Adipose tissue (tissue), 3 donors: ENCODE measurements at regions not wholly inside any gene's neighbourhood (a gene's known extent, or its start where the extent isn't known, plus 50 kb on each side); places are given as distances from the start of the nearest gene placed in this dataset.

Experiments used
- H3K27ac ChIP-seq: one replicate; pipeline ENCODE4 v1.5.1; 2013; ENCODE audit warnings: low read depth, low read length
- WGBS, 3 donors: extraction: QIAGEN DNeasy Blood & Tissue Kit; methylation state at CpG; one replicate each; pipeline ENCODE4 v1.1.7; 2013; 5-methylcytosine and 5-hydroxymethylcytosine counted together
- donor health status: healthy with polysubstance abuse.
- donor health status: Bipolar disorder and iron deficiency.
- donor health status: healthy.

- no peak overlapping the region for H3K27ac ChIP-seq
- 60 to 74% (median 65%) methylated on average over 5 of the region's 5 CpGs for WGBS, 3 donors
These were observed 291.7 kb upstream of the NPVF start for GRCh38 chr7:25520017-25520416.

DNA sequence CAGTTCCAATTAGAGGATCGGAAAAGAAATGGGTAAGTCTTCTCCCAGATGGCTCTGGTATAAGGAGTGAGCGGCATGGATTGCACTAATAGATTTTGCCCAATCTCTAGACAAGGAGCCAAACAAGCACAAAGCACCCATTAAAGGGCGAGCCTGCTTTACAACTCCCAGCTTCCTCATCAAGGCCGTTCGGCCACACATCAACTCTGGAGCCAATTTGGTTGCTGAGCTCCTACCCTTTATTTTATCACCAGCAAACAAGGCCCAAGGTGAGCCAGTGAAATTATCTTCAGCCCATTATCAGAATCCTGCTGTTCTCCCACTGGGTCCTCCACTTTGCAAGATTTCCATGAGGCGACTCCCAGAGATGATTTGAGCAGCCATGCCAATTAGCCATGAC lies 292.2 kb upstream of the NPVF start:
- 89 to 92% (median 91%) methylated on average over 6 of the region's 6 CpGs for WGBS, 3 donors
- H3K27ac ChIP-seq: no peak overlapping the region

DNA sequence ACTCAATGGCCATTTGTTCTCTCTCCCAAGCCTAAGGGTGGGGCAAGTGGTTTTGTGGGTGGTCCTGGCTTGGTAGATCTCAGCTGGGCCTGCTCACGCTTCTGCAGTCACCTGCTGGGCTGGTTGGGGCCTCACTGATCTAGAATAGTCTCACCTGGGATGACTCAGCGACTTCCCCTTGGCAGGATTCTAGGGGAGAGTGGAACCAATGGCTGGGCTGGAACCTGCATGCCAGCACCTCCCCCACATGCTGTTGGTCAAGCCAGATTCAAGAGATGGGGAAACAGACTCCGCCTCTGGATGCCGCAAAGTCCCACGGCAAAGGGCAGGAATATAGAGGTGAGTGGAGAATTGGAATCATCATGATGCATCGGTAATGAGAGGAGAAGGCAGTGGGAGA lies 292.9 kb upstream of the NPVF start:
- H3K27ac ChIP-seq: no peak overlapping the region
- WGBS, 3 donors: 94 to 96% (median 95%) methylated on average over 6 of the region's 6 CpGs

DNA sequence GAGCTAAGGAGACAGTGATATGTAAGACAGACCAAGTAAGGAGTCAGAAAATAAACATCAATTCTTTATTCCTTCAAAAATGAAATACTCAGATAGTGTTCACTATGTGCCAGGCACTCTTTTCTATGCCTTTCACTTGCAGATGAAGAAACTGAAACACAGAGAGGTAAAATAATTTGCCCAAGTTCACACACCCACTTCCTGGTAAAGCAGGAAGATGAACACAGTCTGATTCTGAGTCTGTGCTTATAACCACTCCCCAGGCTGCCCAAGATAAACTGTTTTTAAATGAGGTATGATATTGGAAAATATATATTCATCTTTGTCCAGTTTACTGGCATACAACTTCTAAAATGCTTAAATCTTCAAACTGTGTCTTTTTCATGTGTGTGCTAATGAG lies 294.4 kb upstream of the NPVF start:
- H3K27ac ChIP-seq: no peak overlapping the region

DNA sequence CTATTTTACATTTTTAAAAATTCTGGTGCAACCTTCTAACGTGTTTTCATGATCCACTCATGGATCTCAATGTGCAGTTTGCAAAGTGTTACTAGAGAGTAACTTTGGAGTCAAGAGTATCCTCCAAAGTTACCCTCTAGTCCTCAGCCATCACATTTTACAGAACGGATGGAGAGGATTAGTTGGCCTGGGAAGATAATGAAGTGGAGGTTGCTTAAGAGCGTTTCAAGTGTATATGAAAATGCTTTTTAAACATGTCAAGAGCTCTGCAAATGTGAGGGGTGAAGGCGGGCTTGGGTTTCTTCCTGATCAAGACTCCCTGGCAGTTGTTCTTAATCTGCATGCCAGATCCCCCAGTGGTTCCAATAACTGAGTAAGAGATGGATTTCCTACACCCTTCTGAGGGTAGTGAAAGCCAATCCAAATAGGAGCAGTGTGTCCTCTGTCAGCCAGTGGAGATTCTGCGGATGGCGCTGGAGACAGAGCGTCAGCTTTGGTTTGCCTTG lies 299.4 kb upstream of the NPVF start:
- WGBS, 3 donors: 79 to 81% (median 80%) methylated on average over 7 of the region's 7 CpGs
- no peak overlapping the region for H3K27ac ChIP-seq

GRCh38 chr7:25529320-25529719 lies 301.0 kb upstream of the NPVF start:
- 91 to 95% (median 94%) methylated on average over 15 of the region's 15 CpGs for WGBS, 3 donors
- H3K27ac ChIP-seq: no peak overlapping the region

DNA sequence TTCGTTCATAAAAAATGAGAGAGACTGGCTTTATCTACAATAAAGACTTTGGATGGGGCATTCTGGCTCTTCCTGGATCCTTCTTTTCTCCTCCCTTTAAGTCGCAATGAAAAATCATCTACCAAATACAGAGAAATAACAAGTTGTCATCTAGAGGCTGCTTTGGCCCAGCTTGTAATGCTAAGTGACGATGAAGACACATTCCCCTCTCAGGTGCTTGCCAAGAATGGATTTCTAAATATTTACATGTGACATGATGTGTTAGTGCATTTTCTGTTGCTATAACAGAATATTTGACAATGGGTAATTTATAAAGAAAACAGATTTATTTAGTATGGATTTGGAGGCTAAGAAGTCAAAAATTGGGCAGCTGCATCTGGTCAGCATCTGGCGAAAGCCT lies 308.6 kb upstream of the NPVF start:
- WGBS, 3 donors: 82 to 91% (median 91%) methylated on average over 4 of the region's 4 CpGs
- H3K27ac ChIP-seq: no peak overlapping the region

DNA sequence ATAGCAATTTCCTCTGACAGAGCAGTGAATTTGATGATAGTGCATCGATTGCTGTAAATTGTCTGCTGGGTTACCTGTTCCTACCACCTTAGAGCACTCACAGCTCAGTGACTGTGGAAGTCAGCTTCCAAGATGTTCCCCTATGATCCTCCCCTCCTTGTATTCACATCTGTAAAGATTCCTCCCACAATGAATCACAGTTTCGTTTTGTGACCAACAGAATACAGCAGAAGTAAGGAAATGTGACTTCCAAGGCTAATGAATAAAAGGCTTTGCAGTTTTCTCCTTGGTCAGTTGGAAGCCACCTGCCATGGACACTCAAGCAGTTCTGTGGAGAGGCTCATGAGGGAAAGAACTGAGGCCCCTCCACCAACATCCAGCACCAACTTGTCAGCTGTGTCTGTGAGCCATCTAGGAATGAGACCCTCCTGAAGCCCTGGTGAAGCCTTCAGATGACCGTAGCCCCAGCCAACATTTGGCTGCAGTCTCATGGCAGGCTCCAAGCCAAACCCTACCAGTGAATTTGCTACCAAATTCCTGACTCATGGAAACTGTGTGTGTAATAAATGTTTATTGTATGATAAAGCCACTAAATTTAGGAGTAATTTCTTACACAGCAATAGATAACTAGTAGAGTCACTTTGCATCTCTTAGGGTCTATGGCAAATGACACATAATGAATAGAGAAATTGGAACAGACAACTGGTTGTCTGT lies 309.5 kb upstream of the NPVF start:
- WGBS, 3 donors: 61 to 83% (median 64%) methylated on average over 3 of the region's 3 CpGs
- H3K27ac ChIP-seq: no peak overlapping the region

GRCh38 chr7:25541094-25541821 lies 313.0 kb upstream of the NPVF start:
- WGBS, 3 donors: 60 to 82% (median 81%) methylated on average over 6 of the region's 6 CpGs

GRCh38 chr7:25541877-25542276 lies 313.6 kb upstream of the NPVF start:
- H3K27ac ChIP-seq: no peak overlapping the region
- WGBS, 3 donors: 55 to 82% (median 78%) methylated on average over 3 of the region's 3 CpGs

More at GRCh38 chr7:25541094-25541821, 313.0 kb upstream of the NPVF start:
- no peak overlapping the region for H3K27ac ChIP-seq

- 82 to 88% (median 87%) methylated on average over 7 of the region's 7 CpGs for WGBS, 3 donors
- H3K27ac ChIP-seq: no peak overlapping the region
These were observed 314.9 kb upstream of the NPVF start for GRCh38 chr7:25543210-25543609.

- no peak overlapping the region for H3K27ac ChIP-seq
- 53 to 80% (median 78%) methylated on average over 2 of the region's 2 CpGs for WGBS, 3 donors
These were observed 315.5 kb upstream of the NPVF start for GRCh38 chr7:25543798-25544197.

GRCh38 chr7:25544254-25544653 lies 316.0 kb upstream of the NPVF start:
- WGBS, 3 donors: 48 to 94% (median 91%) methylated on average over 5 of the region's 5 CpGs
- no peak overlapping the region for H3K27ac ChIP-seq

DNA sequence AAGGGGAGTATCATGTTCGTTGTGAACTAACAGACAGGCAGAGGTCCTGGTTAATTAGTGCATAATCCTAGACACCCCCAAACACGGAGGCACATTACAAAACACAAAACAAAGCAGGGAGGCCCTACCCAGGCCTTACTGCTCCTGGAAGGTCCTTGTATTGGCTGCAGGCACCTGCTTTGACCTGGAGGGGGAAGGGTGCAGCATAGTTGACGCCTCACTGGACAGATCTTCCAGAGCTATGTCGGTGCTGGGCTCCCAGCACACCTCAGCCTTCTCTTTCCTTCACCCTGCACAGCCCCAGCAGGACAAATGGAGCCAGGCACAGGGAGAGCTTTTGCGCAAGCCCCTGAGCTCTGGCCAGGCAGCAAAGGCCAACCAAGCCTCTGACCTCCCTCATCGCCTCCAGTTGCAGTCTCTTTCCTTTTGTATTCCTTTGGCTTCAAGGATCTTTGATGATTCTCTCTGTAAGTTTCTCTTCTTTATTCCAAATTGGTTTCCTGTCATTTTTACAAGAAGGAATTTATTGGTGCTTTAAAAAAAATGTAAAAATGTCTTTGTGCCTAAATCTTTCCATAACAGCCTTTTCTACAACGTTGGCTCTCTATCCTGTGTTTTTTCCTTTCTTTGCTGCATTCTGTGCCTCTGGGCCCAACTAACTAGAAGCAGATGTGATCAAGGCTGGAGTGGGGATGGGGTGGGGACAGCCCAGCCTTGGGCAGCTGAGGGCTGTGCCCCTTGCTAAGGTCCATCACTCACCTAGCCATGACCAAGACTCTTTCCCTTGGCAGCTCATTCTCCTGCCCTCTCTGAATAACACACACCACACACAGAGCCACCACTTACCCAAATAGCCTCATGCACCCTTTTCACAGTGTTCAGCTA lies 317.1 kb upstream of the NPVF start:
- H3K27ac ChIP-seq: no peak overlapping the region
- WGBS, 3 donors: 62 to 74% (median 63%) methylated on average over 7 of the region's 7 CpGs

GRCh38 chr7:25546306-25546705 lies 318.0 kb upstream of the NPVF start:
- H3K27ac ChIP-seq: no peak overlapping the region
- WGBS, 3 donors: 88 to 93% (median 93%) methylated on average over 6 of the region's 6 CpGs

GRCh38 chr7:25549271-25549921 lies 321.1 kb upstream of the NPVF start:
- 60 to 80% (median 74%) methylated on average over 6 of the region's 6 CpGs for WGBS, 3 donors
- H3K27ac ChIP-seq: no peak overlapping the region

- no peak overlapping the region for H3K27ac ChIP-seq
- 82 to 94% (median 93%) methylated on average over 5 of the region's 5 CpGs for WGBS, 3 donors
These were observed 321.9 kb upstream of the NPVF start for GRCh38 chr7:25550149-25550548.

DNA sequence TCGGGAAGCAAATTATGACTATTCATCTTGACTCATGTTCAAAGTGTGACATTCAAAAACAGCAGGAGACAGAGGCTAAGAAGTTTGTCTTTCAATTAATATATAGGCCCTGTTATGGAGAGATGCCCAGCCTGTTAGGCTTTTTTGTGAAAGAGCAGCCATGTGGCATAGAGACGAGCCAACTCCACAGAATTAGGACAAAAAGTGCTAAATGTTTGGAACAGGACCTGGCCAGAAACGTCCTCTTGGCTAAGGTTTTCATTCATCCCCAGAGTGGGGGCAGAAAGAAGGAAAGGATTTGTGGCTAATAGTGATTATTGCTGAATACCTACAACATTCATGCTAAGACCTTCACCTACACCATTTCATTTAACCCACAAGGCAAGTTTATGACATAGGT lies 324.7 kb upstream of the NPVF start:
- no peak overlapping the region for H3K27ac ChIP-seq
- WGBS, 3 donors: 47 to 64% (median 64%) methylated on average over 3 of the region's 3 CpGs
